ENCODE measurements at regions not wholly inside any gene's neighbourhood (a gene's known extent, or its start where the extent isn't known, plus 50 kb on each side); places are given as distances from the start of the nearest gene placed in this dataset.

GRCh38 chr12:73898645-73899044 lies 639.0 kb upstream of the ATXN7L3B start:
- Mint-ChIP-seq H3K36me3 (ENCODE audit: low read depth) (no peaks in the 10 kb centered on the region), H3K4me3 (no peak overlapping the region), H3K4me1 (ENCODE audit: low read depth) (no peaks in the 10 kb centered on the region), H3K9me3 (peaks cover 2% of the 10 kb centered on the region), H3K27ac (no peak overlapping the region), H3K27me3 (no peaks in the 10 kb centered on the region)
- Histone ChIP-seq H3K36me3 (ENCODE audit: insufficient read depth, low read length) (no peaks in the 10 kb centered on the region), H3K4me3 (ENCODE audit: low read length) (no peak overlapping the region), H3K9me3 (ENCODE audit: control insufficient read depth in 1 of 2, insufficient read depth in 1 of 2, low read length in 2 of 2) (no peaks in the 10 kb centered on the region), H3K27me3 (ENCODE audit: control insufficient read depth in 1 of 2, insufficient read depth in 2 of 2, low read length in 2 of 2) (no peaks in the 10 kb centered on the region), H3K4me1 (ENCODE audit: insufficient read depth, low read length) (no peaks in the 10 kb centered on the region), H3K27ac (ENCODE audit: low read depth in 1 of 2, low read length in 2 of 2) (no peak overlapping the region)
- CTCF ChIA-PET: no interaction called here
- intact Hi-C loops (cut with DNase I, micrococcal nuclease): no loop called here
- no peak for ATAC-seq (ENCODE audit: poor library complexity)
- TF ChIP-seq, protein P1, sequence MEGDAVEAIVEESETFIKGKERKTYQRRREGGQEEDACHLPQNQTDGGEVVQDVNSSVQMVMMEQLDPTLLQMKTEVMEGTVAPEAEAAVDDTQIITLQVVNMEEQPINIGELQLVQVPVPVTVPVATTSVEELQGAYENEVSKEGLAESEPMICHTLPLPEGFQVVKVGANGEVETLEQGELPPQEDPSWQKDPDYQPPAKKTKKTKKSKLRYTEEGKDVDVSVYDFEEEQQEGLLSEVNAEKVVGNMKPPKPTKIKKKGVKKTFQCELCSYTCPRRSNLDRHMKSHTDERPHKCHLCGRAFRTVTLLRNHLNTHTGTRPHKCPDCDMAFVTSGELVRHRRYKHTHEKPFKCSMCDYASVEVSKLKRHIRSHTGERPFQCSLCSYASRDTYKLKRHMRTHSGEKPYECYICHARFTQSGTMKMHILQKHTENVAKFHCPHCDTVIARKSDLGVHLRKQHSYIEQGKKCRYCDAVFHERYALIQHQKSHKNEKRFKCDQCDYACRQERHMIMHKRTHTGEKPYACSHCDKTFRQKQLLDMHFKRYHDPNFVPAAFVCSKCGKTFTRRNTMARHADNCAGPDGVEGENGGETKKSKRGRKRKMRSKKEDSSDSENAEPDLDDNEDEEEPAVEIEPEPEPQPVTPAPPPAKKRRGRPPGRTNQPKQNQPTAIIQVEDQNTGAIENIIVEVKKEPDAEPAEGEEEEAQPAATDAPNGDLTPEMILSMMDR (IDR thresholded peaks at IDR 0.05): no peak
- no peak for DNase-seq
- POLR2A ChIA-PET: no interaction called here

DNA sequence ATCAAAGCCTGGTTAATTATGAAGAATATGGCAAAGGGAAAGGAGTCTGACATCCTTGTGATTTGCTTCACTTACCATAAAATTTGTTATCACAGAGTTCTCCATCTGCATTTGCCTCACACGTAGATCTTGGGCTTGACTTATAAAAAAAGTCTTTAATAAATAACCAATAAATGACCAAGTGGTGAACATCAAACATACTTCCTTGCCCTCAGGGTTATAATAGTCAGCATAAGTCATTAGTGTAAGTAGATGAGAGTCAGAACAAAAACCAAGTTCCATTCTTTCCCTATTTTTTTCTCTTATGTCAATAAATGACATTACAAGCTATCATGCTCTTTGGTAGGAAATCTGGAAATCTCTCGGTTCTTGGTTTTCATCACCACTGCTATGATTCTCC lies 635.4 kb upstream of the ATXN7L3B start:
- Mint-ChIP-seq H3K27me3 (no peaks in the 10 kb centered on the region), H3K4me1 (ENCODE audit: low read depth) (no peaks in the 10 kb centered on the region), H3K27ac (no peak overlapping the region), H3K36me3 (ENCODE audit: low read depth) (no peaks in the 10 kb centered on the region), H3K9me3 (peaks cover 2% of the 10 kb centered on the region), H3K4me3 (no peak overlapping the region)
- ATAC-seq (ENCODE audit: poor library complexity) (no peak), DNase-seq (no peak)
- no peaks in the 10 kb centered on the region for H3K27me3 ChIP-seq (ENCODE audit: control insufficient read depth in 1 of 2, insufficient read depth in 2 of 2, low read length in 2 of 2)
- TF ChIP-seq, protein P1 (IDR thresholded peaks at IDR 0.05): no peak
- no peak overlapping the region for H3K4me3 ChIP-seq (ENCODE audit: low read length)
- H3K36me3 ChIP-seq (ENCODE audit: insufficient read depth, low read length): no peaks in the 10 kb centered on the region
- no peaks in the 10 kb centered on the region for H3K4me1 ChIP-seq (ENCODE audit: insufficient read depth, low read length)
- H3K27ac ChIP-seq (ENCODE audit: low read depth in 1 of 2, low read length in 2 of 2): no peak overlapping the region
- CTCF ChIA-PET: no interaction called here
- POLR2A ChIA-PET: no interaction called here
- H3K9me3 ChIP-seq (ENCODE audit: control insufficient read depth in 1 of 2, insufficient read depth in 1 of 2, low read length in 2 of 2): no peaks in the 10 kb centered on the region
- intact Hi-C loops (cut with DNase I, micrococcal nuclease): no loop called here

DNA sequence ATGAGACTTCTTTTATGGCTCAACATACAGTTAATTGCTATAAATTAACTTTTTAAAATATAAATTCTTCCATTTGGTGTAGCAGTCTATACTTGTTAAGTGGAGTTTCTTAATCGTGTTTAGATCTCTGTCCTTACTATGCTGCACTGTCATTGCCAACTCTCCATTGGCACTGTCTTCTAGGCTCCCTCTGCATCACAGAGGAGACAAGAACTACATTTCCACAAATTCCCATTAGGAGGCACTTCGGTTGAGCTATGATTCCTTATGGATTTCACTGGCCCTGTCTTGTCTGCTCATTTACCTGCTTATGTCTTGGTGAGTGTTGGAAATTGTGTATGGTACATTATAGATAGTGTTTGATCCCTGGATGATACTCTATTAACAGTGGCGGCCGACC lies 630.9 kb upstream of the ATXN7L3B start:
- Mint-ChIP-seq H3K4me3 (no peak overlapping the region), H3K27me3 (no peaks in the 10 kb centered on the region), H3K27ac (no peak overlapping the region), H3K9me3 (peaks cover 3% of the 10 kb centered on the region), H3K36me3 (ENCODE audit: low read depth) (no peaks in the 10 kb centered on the region), H3K4me1 (ENCODE audit: low read depth) (no peaks in the 10 kb centered on the region)
- H3K36me3 ChIP-seq (ENCODE audit: insufficient read depth, low read length): no peaks in the 10 kb centered on the region
- no peak for DNase-seq
- no peaks in the 10 kb centered on the region for H3K9me3 ChIP-seq (ENCODE audit: control insufficient read depth in 1 of 2, insufficient read depth in 1 of 2, low read length in 2 of 2)
- ATAC-seq (ENCODE audit: poor library complexity): no peak
- TF ChIP-seq, protein P1 (IDR thresholded peaks at IDR 0.05): no peak
- ChIA-PET POLR2A (no interaction called here), CTCF (no interaction called here)
- intact Hi-C loops (cut with DNase I, micrococcal nuclease): no loop called here
- no peak overlapping the region for H3K4me3 ChIP-seq (ENCODE audit: low read length)
- no peaks in the 10 kb centered on the region for H3K4me1 ChIP-seq (ENCODE audit: insufficient read depth, low read length)
- H3K27ac ChIP-seq (ENCODE audit: low read depth in 1 of 2, low read length in 2 of 2): no peak overlapping the region
- no peaks in the 10 kb centered on the region for H3K27me3 ChIP-seq (ENCODE audit: control insufficient read depth in 1 of 2, insufficient read depth in 2 of 2, low read length in 2 of 2)
